ENCODE measurements at regions not wholly inside any gene's neighbourhood (a gene's known extent, or its start where the extent isn't known, plus 50 kb on each side); places are given as distances from the start of the nearest gene placed in this dataset.
"Not testable (repeated sequence)": the region's sequence is repeated elsewhere in the genome, so short reads cannot be mapped to it uniquely, and the experiment has no call there.

DNA sequence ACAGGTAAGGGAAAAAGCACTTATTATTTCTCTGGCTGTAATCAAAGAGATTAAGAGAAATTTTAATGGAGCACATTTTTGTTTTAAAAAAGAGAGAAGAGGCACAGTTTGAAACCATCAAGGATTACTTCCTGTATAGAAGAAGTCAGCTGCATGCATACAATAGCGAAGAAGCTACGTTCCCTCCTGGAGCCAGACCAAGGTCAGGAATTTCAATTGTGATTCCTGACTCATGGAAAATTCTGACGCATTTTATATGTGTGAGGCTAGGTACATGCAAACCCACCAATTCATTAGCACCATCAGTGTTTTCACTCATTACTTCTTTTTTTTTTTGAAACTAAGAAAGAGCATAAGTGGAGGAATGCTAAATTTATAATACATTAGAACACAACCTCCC is 232.7 kb upstream of the SGK1 start:
- no peak for DNase-seq

DNA sequence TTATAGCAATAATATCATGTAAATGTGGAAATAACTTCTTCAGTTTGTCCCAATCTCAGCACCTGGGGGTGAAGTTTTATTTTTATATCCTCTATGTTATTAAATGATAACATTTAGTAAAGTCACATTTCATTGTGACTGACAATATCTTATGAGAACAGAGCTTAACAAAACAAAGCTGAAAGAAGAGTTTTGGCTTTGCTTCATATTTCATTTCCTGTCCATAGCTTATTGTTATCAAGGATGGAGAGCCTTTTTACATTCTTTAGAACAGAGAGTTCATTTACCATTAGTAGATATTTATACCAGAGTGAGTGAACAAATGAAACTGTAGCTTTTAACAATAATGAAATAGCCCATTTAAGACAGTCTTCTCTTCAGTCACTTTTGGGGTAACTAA is 231.9 kb upstream of the SGK1 start:
- DNase-seq: no peak

DNA sequence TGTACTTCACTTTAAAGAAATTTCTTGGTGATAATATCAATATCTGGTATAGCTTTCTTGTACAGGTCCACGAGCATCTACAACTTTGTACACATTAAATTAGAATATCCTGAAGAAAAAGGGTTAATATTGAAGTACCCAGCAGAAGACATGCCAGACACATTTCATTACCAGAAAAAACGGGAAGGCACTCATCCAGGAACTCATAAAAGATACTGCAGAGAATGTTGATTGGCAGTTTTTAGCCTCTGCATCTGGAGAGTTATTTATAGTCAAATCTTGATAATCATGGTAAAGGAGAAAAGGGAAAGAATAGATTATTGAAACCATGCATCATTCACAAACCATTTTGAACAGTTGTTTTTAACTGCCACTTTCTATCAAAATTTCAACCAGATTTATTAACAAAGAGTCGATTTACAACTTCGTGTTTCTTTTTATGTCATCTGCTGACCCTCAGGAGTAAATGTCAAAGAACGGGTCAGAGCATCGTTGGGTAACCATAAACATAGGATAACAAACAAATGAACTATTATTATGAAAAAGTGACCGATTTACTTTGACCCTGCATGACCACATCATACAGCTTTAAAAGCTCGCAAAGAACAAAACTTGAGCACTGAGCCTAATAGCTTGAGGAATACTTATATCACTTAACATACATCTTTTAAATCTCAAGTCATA is 229.2 kb upstream of the SGK1 start:
- DNase-seq: no peak

DNA sequence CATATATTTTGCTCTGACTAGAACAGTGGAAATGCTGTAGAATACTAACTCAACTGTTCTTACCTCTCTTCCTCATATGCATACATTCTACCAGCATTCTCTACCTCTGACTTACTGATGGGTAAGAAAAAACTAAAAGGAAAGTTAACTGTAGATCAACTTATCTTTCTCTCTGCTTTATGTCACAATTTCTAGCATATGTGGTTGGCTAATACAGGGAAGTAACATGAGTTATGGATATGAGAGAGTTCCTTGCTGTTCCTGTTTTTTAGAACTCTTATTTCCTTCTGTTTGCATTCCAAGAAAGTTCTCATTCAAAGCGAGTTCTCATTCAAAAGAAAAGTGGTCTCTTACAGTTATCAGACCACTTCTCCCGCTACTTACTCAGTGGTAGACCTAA is 226.8 kb upstream of the SGK1 start:
- DNase-seq: no peak

DNA sequence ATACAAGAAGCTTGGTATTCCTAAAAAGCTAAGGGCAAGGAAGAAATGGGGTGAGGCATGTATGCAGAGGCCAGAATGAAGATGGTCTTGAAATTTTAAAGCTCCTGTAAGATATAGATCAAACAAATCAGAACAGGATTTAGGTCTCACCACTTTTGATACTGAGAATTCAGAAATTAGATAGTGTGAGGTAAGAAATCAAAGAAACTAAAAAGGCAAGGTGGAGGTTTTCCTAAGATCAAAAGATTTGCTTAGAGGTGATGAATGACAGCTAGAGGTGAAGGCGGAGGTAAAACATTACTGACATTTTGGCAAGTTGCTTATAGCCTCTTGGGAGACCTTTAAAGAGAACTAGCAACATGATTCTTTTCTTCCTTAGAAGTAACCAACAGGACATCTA is 225.2 kb upstream of the SGK1 start:
- DNase-seq: no peak

DNA sequence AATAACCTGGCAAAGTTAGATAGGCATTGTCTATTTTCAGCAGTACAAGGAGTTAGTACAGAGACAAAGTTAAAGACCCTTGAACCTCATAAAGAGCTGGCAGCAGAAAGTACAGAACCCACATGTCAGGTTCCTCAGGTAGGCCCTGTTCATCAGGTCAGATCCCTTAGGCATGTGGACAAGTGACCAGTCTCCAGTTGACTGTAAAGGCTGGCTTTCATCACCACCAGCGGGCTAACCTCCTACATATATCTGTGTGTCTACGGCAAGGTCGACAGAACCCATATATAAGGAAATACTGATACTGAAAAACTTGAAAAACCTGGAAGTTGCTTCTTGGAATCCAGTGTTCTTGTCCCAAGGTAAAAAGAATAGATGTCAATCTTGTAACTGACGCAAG is 223.1 kb upstream of the SGK1 start:
- DNase-seq: no peak

DNA sequence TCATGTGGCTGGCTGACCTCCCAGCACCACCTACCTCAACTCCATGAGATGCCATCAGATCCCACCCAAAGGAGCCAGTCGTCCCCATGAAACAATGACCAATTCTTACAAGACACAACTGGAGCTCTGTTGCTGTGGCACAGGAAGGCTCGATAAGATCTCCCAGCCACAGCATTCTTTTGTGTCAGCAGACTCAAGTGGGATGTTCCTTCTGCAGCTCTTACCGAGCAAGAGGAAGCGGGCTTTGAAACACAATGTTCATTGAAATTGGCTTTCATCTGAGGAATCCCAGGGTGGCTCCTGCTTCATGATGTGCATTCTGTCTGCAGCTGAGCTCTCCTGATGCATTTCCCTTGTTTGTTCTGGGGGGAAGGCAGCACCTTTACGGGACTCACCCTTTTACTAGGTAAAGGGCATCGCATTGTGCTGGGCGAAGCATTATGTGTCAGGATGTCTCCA is 222.0 kb upstream of the SGK1 start:
- DNase-seq: no peak

DNA sequence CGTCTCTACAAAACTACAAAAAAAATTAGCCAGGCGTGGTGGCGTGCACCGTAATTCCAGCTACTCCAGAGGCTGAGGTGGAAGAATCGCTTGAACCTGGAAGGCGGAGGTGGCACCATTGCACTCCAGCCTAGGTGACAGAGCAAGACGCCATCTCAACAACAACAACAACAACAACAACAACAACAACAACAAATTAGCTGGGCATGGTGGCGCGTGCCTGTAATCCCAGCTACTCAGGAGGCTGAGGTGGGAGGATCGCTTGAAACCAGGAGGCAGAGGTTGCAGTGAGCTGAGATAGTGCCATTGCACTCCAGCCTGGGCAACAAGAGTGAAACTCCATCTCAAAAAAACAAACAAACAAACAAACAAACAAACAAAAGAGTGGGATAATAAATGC is 219.9 kb upstream of the SGK1 start:
- not testable (repeated sequence) for DNase-seq

DNA sequence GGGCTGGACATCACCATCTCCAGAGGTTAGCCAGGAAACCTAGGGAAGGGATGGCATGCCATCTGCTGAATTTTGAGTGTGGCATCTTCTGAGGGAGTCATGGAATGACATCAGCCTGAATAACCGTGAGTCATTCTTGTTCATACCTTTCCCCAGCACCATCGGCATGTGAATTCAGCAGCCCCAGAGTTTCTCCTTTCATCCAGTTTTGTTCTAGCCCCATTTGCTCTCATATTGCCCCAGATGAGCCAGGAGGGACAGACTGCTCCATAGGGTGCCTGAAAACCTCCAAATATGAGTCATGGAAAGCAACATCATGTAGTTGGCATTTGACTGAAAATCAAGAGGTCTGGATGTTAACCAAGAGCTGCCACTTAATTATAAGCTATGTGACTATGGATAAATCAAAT is 219.2 kb upstream of the SGK1 start:
- DNase-seq: no peak

DNA sequence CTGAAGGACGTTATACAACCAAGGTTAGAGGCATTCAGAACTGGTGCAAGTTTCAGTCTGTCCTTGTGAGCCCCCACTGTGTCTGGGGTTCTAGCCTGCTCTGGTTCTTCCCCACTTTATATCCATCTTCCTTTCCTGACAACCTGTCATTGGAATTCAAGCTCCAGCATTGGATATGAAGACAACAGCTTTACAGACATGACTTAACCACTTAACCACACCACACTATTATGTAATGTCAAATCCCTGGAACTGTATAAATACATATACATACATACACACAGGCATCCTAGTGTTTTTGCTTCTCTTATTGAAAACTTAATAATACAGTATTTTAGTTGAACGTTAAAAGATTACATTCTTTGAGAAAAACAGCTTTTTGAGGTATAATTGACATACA is 217.9 kb upstream of the SGK1 start:
- no peak for DNase-seq

DNA sequence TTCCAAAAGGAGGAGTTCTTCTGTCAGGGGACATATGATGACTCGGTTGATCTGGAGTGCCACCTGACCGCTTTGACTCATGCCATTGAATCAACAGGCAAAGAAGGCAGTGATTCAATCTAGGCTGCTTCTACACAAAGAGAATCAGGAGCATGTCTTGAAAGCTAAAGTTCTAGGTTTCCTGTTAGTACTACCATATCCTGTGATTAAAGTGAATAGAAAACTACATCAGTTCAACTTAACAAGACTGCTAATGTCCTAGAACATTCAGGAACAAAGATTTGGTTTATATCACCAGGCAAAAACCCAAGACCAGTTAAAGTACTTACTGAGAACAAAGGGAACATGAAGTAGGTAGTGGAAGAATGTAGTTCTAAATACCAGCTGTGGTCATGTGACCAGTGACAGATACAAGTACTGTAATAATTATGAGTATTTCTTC is 216.8 kb upstream of the SGK1 start:
- DNase-seq: no peak

DNA sequence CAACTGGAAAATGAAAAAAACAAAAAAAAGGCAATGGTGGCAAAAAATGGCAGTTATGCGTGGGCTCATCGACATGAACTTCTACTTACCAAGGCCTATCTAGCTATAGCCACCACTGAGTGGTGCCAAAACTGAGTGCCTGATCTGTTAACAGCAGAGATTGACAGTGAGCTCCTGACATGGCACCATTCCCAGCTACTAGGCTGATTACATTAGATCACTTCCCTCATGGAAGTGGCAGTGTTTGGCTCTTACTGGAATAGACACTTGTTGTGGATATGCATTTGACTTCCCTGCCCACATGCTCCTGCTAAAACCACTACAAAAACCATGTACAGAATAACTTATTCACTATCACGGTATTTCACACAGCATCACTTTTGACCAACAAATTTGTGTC is 216.1 kb upstream of the SGK1 start:
- no peak for DNase-seq

DNA sequence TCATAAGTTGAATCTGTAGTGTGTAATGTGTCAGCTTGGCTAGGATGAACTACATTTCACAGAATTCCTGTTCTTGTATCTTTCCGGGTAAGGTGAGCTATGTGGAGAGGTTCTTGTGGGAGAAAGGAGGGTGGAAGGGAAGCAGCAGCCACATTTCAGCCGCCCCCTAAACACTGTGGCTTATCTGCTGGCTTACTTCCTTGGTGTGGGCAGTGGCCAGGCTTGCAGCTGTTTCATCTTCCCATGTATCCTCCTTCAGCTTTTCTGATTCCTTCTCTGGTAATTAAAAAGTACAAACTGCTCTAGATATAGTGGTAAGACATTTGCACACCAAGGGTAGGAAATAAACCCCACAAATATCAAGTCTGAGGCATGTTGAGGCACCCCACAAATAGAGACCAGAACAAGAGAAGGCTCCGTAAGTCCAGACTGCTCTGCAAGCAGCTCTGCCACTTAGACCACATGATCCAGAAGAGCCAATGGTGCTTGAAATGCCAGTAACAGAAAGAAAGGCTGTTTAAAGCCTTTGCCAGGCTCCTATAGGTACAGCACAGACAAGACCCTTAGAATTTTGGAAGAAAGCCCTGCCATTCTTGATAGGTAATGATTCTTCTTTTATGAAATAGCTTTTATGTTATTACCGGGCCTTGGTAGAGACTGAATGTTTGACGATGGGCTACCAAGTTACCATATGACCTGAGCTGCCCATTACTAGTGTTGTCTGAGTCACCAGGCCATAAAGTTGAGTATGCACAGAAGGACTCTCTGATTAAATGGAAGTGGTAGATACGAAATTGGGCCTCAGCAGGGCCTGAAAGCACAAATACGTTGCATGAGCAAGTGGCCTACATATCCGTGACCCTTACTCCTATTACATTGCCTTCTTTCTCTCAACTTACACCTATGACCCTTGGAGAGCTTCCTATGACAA is 215.0 kb upstream of the SGK1 start:
- no peak for DNase-seq

DNA sequence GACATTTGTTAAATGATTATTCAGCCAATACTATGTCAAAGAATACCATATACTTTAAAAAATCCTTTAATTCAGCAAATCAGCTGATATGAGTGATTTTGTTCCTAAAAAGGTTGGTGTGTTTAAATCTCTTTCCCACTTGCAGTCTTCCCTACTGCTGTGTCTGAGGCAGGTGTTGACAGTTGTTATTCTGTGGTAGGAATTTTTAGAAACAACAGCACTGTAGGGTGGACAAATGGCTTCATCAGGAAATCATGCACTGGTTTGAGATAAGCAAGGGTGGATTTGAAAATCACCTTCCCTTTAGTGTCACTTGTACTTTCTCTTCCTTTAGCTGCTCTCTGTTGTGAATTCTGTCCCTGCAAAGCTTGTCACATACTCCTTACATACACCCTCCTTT is 213.7 kb upstream of the SGK1 start:
- no peak for DNase-seq

DNA sequence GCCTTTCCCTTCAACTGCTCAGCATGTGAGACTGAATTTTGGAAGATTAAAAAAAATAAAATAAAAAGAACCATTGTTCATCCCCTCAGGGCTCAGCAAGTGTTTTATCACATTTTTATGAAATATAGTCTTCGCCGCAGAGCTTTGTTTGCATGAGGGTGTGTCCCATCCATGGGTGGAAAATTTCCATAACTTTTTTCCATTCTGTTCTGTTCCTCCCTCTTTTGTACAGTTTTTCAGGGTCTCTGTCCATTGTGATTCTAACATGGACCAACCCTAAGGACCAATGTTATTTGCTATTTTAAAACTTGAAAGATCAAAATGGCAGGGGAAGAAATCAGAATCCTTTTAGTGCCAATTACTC is 213.3 kb upstream of the SGK1 start:
- DNase-seq: no peak

DNA sequence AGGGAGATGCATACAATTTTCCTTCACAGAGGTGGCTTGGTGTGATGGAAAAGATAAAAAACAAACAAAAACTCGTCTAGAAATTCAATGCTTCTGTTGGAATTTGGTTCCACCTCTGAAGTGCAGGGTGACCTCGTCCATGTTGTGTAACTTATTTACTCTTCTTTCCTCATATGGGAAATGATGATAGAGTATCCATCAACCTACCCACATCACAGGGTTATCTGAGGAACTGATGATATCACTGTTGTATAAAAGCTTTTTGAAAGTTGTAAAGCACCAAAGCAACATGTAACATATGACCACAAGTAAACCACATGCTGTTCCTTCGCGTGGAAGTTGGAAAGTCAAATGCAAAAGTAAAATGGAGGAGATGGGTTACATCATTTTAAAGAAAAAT is 212.0 kb upstream of the SGK1 start:
- DNase-seq: no peak

DNA sequence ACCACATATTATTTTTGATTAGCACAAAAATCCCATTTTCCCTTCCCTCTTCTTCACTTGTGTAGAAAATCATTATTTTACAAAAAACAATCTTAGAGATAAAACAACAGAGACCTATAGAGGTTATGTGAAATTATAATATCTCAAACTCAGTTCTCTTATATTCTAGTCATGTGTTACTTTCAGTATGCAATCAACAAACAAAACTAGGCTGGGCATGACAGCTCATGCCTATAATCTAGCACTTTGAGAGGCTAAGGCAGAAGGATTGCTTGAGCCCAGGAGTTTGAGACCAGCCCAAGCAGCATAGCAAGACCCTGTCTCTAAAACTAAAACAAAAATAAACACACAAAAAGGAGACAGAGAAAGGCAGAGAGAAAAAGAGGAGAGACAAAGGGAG is 211.4 kb upstream of the SGK1 start:
- DNase-seq: no peak

DNA sequence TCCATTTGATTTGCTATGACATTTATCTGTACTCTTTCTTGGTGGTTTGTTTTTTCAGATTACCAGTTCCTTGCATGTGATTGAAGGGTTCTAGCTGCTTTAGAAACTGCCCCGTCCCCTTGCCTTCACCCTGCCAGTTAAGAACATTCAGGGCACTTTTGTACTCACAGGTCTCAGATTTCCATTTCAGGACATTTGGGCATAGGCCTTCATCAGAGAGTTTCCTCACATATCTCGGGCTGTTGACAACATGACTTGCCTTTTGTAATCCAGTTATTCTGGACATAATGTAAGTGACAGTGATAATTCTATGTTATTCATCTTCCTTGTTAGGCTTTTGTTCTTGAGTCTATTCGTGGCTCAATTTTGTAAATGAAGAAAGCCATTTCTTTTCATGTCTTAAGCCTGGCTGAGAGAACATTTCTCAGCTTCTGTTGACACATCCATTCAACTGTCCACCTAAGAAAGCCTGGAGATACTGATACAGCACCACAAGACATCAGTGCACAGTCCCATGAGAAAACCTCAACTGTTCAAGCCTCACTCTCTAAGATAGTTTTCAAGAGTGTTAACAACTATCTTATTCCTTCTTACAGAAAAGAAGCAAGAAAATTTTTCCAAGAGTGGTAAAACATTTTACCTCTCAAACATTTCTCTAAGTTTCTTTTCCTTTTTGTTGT is 209.3 kb upstream of the SGK1 start:
- no peak for DNase-seq

DNA sequence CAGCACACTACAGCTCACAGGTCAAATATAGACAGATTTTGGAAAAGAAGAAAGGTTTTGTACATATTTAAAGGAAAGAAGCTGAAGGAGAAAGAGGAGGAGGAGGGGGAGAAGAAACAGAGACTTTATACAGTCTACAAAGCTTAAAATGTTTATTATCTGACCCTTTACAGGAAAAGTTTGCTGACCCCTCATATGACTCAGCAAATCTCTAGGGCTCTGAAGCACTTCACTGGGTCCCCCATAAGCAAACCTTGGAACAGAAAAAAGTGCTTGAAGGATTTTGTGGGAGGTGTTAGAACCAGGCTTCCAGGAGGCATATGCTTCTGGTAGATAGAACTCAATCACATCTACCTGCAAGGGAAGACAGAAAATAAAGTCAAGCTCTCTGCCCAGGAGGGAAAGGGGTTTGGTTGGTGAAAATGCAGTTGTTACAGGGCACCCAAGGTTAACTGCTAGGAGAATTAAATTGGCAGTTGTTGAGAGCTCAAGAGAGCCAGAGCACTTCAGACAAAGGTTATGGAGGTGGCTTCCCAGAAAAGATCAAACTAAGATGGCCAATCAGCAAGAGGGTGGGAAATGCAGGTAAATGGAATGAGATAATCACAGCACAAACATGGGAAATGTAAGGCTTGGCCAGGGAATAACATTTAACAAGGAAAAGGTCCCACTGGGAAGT is 207.4 kb upstream of the SGK1 start:
- no peak for DNase-seq

DNA sequence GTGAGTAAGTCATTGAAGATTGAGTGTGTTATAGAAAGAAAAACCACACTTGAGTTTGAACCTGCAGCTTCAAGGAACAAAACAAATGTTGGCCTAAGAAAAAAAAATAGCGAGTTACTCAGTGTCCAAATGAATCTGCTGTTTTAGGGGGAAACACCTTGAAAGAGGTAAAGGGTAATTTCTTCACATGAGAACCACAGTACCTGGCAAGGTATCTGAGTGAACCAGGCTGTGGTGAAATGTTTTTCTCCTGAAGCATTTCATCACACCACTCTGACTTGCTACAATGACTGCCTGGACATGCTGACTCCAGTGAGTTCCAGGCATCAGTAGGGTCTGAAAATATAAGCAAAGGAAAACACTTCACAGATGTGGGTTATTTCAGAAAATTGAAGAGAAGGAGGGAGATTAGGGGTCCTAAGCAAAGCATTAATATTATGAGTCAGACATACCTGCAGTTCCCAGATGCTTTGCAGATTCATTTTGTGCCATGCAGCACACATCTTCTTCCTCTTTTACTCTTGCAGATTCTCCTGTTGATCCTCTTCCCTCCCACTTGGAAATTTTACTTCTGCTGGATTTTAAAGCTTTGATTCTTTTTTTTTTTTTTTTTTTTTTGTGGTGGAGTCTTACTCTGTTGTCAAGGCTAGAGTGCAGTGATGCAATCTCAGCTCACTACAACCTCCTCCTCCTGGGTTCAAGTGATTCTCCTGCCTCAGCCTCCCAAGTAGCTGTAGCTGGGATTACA is 206.2 kb upstream of the SGK1 start:
- no peak for DNase-seq

DNA sequence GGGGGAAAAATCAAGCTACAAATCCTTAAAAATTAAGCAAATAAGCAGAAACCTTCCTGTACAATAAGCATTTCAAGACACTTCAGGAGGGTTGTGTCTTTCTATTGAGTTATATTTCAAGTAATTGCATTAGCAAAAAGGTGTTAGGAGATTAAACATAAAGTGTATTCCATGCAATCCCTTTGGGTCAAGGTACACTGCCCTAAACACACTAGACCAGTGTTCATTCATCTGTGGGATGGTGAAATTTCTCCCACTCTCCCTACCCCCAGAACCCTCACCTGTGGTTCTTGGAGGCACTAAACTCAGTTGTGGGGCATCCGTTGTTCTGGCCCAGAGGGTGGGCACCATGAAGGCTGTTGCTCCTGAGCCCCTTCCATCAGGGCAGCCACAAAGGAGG is 205.1 kb upstream of the SGK1 start:
- DNase-seq: no peak

DNA sequence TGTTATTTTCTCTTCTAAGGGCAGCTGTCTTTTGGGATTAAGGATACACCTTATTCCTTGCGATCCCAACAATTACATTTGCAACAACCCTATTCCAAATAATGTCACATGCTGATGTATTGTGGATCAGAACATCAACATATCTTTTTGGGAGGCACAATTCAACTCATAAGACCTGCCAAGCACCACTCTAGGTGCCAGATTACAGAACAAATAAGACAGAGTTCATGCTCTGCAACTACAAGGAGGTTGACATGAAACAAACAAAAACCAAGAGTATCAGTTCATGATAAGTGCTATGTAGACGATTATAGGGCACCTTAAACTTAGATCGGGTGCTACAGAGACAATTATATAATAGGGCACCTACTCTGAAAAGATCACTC is 203.2 kb upstream of the SGK1 start:
- DNase-seq: no peak
